PC-3 (cell line): ENCODE measurements at regions not wholly inside any gene's neighbourhood (a gene's known extent, or its start where the extent isn't known, plus 50 kb on each side); places are given as distances from the start of the nearest gene placed in this dataset.

Source experiments
- ATAC-seq: fragments of 200-7000 bp; cut with Tn5 transposase; 2 replicates; pipeline ENCODE4 v1.9.1; 2020; ENCODE audit warnings: mild to moderate bottlenecking, moderate library complexity
- BruUV-seq: library from RNA; stranded (reverse); fragments of 400-500 nt; replicated peaks from 2 replicates; lab custom pipeline; 2021; lab: Mats Ljungman, UMichigan
- CTCF ChIA-PET: fragments of 300-600 bp; sonication (Branson Sonifier 250); formaldehyde crosslinking; loops from one replicate; lab custom pipeline; 2022; ENCODE audit warnings: antibody characterized with exemption; lab: Charles Lee
- POLR2A ChIA-PET: fragments of 300-600 bp; sonication (Branson Sonifier 250); formaldehyde crosslinking; loops from one replicate; lab custom pipeline; 2022; ENCODE audit warnings: antibody characterized with exemption; ENCODE audit not compliant: unreplicated experiment; lab: Charles Lee
- DNase-seq: peaks from one replicate; pipeline ENCODE4 v3.0.0-alpha.2; 2015
- H2AFZ ChIP-seq: fragments of 300-600 bp; sonication (generic); 2 replicates; pipeline ENCODE4 v1.6.0; 2016; ENCODE audit warnings: antibody characterized with exemption, low read length
- H3F3A ChIP-seq: fragments of 300-600 bp; sonication (generic); one replicate; pipeline ENCODE4 v1.6.0; 2017; ENCODE audit warnings: antibody characterized with exemption, low read length, control low read depth, mild to moderate bottlenecking; ENCODE audit not compliant: unreplicated experiment
- H3K27ac ChIP-seq: fragments of 300-600 bp; sonication (generic); 2 replicates; pipeline ENCODE4 v1.5.1; 2016; ENCODE audit warnings: mild to moderate bottlenecking, low read length
- H3K27me3 ChIP-seq: fragments of 300-600 bp; sonication (generic); 2 replicates; pipeline ENCODE4 v1.6.1; 2016; ENCODE audit warnings: low read length, mixed read lengths
- H3K36me3 ChIP-seq: fragments of 300-600 bp; sonication (generic); 2 replicates; pipeline ENCODE4 v1.6.1; 2016; ENCODE audit warnings: low read depth, mixed run types, low read length, mixed read lengths
- H3K4me1 ChIP-seq: fragments of 300-600 bp; sonication (generic); 2 replicates; pipeline ENCODE4 v1.5.1; 2016; ENCODE audit warnings: low read length; ENCODE audit not compliant: insufficient read depth
- H3K4me2 ChIP-seq: fragments of 300-600 bp; sonication (generic); 2 replicates; pipeline ENCODE4 v1.6.0; 2016; ENCODE audit warnings: low read length
- H3K4me3 ChIP-seq: fragments of 300-600 bp; sonication (generic); 2 replicates; pipeline ENCODE4 v1.5.1; 2016; ENCODE audit warnings: mild to moderate bottlenecking, low read length, mixed read lengths
- H3K79me2 ChIP-seq: fragments of 300-600 bp; sonication (generic); 2 replicates; pipeline ENCODE4 v1.6.1; 2017; ENCODE audit warnings: low read length, mixed read lengths
- H3K9ac ChIP-seq: fragments of 300-600 bp; sonication (generic); 2 replicates; pipeline ENCODE4 v1.6.0; 2016; ENCODE audit warnings: mild to moderate bottlenecking, low read length
- H3K9me2 ChIP-seq: fragments of 300-600 bp; sonication (generic); replicated peaks from 2 replicates; pipeline ENCODE4 v1.6.1; 2016; ENCODE audit warnings: mixed run types, low read length, mixed read lengths
- H3K9me3 ChIP-seq: fragments of 300-600 bp; sonication (generic); 2 replicates; pipeline ENCODE4 v1.6.1; 2016; ENCODE audit warnings: low read length, mixed read lengths
- H4K20me1 ChIP-seq: fragments of 300-600 bp; sonication (generic); 2 replicates; pipeline ENCODE4 v1.6.1; 2016; ENCODE audit warnings: low read length, mixed read lengths
- EZH2 ChIP-seq: fragments of 300-600 bp; sonication (generic); IDR thresholded peaks from one replicate; pipeline ENCODE4 v1.6.1; 2017; ENCODE audit warnings: antibody characterized with exemption, mild to moderate bottlenecking, low read length; ENCODE audit not compliant: unreplicated experiment
- EZH2phosphoT487 ChIP-seq: fragments of 300-600 bp; sonication (generic); IDR thresholded peaks from 2 replicates; pipeline ENCODE4 v1.6.1; 2018; ENCODE audit warnings: mild to moderate bottlenecking, antibody characterized with exemption, low read length, borderline replicate concordance
- intact Hi-C: fragments of 100-400 bp; cut with micrococcal nuclease; formaldehyde crosslinking; loops from 2 replicates; pipeline ENCODE4 v1.9.0; 2023
- TF ChIP-seq, protein P1 (sequence below): fragments of 300-600 bp; sonication (generic); conservative IDR thresholded peaks from 2 replicates; pipeline ENCODE4 v1.5.1; 2017; ENCODE audit warnings: antibody characterized with exemption, low read depth, mild to moderate bottlenecking, low read length

DNA sequence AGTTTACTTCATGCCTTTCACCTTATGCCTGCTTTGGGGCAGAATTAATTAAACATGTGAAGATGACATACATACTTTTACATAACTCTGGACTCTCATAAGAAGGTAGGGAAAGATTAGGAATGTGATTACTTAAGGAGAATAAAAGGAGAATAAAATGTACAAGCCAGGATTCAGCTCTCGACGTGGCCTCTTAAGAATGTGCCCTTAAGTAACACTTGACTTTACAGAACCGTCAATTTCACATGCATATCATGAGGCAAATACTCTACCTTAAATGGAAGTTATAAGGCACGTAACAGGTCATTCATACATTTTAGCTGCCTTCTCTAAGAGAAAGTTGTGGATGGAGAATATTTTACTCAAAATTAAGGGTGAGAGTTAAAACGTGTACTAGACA lies 263.7 kb upstream of the LMCD1 start:
- H2AFZ ChIP-seq, result no peak overlapping the region
- H3F3A ChIP-seq, result no peaks in the 10 kb centered on the region
- no peak overlapping the region for H3K27ac ChIP-seq
- H3K9me3 ChIP-seq, result no peaks in the 10 kb centered on the region
- ChIA-PET POLR2A (no interaction called here), CTCF (no interaction called here)
- DNase-seq, result no peak
- H3K36me3 ChIP-seq, result no peaks in the 10 kb centered on the region
- no peak for ATAC-seq
- no peak overlapping the region for H3K9ac ChIP-seq
- H3K4me3 ChIP-seq, result no peak overlapping the region
- TF ChIP-seq, protein P1, sequence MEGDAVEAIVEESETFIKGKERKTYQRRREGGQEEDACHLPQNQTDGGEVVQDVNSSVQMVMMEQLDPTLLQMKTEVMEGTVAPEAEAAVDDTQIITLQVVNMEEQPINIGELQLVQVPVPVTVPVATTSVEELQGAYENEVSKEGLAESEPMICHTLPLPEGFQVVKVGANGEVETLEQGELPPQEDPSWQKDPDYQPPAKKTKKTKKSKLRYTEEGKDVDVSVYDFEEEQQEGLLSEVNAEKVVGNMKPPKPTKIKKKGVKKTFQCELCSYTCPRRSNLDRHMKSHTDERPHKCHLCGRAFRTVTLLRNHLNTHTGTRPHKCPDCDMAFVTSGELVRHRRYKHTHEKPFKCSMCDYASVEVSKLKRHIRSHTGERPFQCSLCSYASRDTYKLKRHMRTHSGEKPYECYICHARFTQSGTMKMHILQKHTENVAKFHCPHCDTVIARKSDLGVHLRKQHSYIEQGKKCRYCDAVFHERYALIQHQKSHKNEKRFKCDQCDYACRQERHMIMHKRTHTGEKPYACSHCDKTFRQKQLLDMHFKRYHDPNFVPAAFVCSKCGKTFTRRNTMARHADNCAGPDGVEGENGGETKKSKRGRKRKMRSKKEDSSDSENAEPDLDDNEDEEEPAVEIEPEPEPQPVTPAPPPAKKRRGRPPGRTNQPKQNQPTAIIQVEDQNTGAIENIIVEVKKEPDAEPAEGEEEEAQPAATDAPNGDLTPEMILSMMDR, result no peak
- TF ChIP-seq EZH2phosphoT487 (no peak), EZH2 (no peak)
- no peak overlapping the region for H3K4me2 ChIP-seq
- H4K20me1 ChIP-seq, result no peaks in the 10 kb centered on the region
- H3K79me2 ChIP-seq, result no peaks in the 10 kb centered on the region
- no peaks in the 10 kb centered on the region for H3K9me2 ChIP-seq
- H3K27me3 ChIP-seq, result no peaks in the 10 kb centered on the region
- H3K4me1 ChIP-seq, result no peaks in the 10 kb centered on the region
- no TSS peak for BruUV-seq
- intact Hi-C loops, result no loop called here

DNA sequence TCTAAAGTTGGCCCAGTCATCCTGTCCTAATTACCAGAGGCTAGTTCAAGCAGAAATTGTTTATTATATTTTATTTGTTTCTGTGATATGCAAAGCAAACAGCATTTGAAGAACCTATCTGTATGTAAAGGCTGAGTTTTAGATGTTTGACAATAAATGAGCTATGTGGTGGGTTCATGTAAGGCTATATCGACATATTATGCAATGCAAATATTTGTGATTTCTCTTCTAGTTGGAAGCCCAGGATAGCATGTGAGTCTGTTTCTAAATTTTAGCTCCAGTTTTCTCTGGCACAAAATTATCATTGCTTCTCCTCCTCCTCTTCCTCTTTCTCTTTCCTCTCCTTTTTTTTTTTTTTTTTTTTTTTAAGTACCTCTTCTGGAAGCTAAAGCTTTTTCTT lies 263.2 kb upstream of the LMCD1 start:
- H3K9ac ChIP-seq, result no peak overlapping the region
- H4K20me1 ChIP-seq, result no peaks in the 10 kb centered on the region
- ChIA-PET POLR2A (no interaction called here), CTCF (no interaction called here)
- intact Hi-C loops, result no loop called here
- H2AFZ ChIP-seq, result no peak overlapping the region
- no peaks in the 10 kb centered on the region for H3K36me3 ChIP-seq
- H3K9me3 ChIP-seq, result no peaks in the 10 kb centered on the region
- no peaks in the 10 kb centered on the region for H3F3A ChIP-seq
- BruUV-seq, result no TSS peak
- no peak overlapping the region for H3K4me3 ChIP-seq
- TF ChIP-seq EZH2, result no peak
- TF ChIP-seq, protein P1, result no peak
- no peak for TF ChIP-seq EZH2phosphoT487
- H3K27ac ChIP-seq, result no peak overlapping the region
- no peaks in the 10 kb centered on the region for H3K79me2 ChIP-seq
- H3K27me3 ChIP-seq, result no peaks in the 10 kb centered on the region
- no peak overlapping the region for H3K4me2 ChIP-seq
- H3K4me1 ChIP-seq, result no peaks in the 10 kb centered on the region
- no peak for ATAC-seq
- H3K9me2 ChIP-seq, result no peaks in the 10 kb centered on the region
- no peak for DNase-seq

DNA sequence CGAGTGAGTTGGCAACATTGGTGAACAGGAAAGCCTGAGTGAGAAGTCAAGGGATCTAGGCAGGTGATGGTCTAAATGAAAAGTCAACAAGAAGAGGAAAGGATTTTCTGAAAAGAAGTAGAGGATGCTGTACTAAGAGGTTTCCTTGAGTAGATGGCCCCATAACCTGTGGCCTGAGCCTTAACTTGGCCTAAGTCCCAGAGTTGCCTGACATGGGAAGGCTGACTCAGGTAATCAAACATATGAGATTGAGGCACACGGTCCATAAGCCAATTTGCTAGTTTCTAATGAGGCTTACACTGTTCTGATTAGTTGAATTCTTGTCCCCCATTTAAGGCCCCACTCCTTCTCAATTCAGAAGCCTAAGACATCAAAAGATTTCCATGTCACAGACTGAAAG lies 262.5 kb upstream of the LMCD1 start:
- DNase-seq (no peak), ATAC-seq (no peak)
- Histone ChIP-seq H3K4me3 (no peak overlapping the region), H3K27me3 (no peaks in the 10 kb centered on the region), H3K9me2 (no peaks in the 10 kb centered on the region), H2AFZ (no peak overlapping the region), H3K9ac (no peak overlapping the region), H3K27ac (no peak overlapping the region), H3K79me2 (no peaks in the 10 kb centered on the region), H3K9me3 (no peaks in the 10 kb centered on the region), H4K20me1 (no peaks in the 10 kb centered on the region), H3K4me1 (no peaks in the 10 kb centered on the region), H3K4me2 (no peak overlapping the region), H3F3A (no peaks in the 10 kb centered on the region), H3K36me3 (no peaks in the 10 kb centered on the region)
- no TSS peak for BruUV-seq
- POLR2A ChIA-PET, result no interaction called here
- intact Hi-C loops, result no loop called here
- TF ChIP-seq EZH2phosphoT487 (no peak), EZH2 (no peak)
- CTCF ChIA-PET, result no interaction called here
